ACC112 (cell line): ENCODE measurements at regions not wholly inside any gene's neighbourhood (a gene's known extent, or its start where the extent isn't known, plus 50 kb on each side); places are given as distances from the start of the nearest gene placed in this dataset.
"Not testable (repeated sequence)": the region's sequence is repeated elsewhere in the genome, so short reads cannot be mapped to it uniquely, and the experiment has no call there.

Source experiments
- H2AFZ ChIP-seq: fragments of 200-600 bp; sonication (generic); one replicate; pipeline ENCODE4 v1.6.0; 2017; ENCODE audit warnings: antibody characterized with exemption, low read length; ENCODE audit not compliant: unreplicated experiment
- H3K27ac ChIP-seq: fragments of 200-600 bp; sonication (generic); 2 replicates; pipeline ENCODE4 v1.5.1; 2014; ENCODE audit warnings: low read depth, mild to moderate bottlenecking, antibody characterized with exemption, low read length, moderate library complexity
- H3K27me3 ChIP-seq: fragments of 200-600 bp; sonication (generic); 2 replicates; pipeline ENCODE4 v1.6.1; 2014; ENCODE audit warnings: mild to moderate bottlenecking, antibody characterized with exemption, low read length, moderate library complexity, mixed read lengths; ENCODE audit not compliant: insufficient read depth
- H3K36me3 ChIP-seq: fragments of 200-600 bp; sonication (generic); 2 replicates; pipeline ENCODE4 v1.6.1; 2016; ENCODE audit warnings: mild to moderate bottlenecking, antibody characterized with exemption, low read length, moderate library complexity, mixed read lengths; ENCODE audit not compliant: insufficient read depth
- H3K4me1 ChIP-seq: fragments of 200-600 bp; sonication (generic); one replicate; pipeline ENCODE4 v1.6.1; 2016; ENCODE audit warnings: low read length, mixed read lengths; ENCODE audit not compliant: insufficient read depth, unreplicated experiment, control insufficient read depth
- H3K4me3 ChIP-seq: fragments of 200-600 bp; sonication (generic); 2 replicates; pipeline ENCODE4 v1.5.1; 2014; ENCODE audit warnings: mild to moderate bottlenecking, low read depth, low read length
- H3K79me2 ChIP-seq: fragments of 200-600 bp; sonication (generic); one replicate; pipeline ENCODE4 v1.6.0; 2016; ENCODE audit warnings: low read length; ENCODE audit not compliant: control insufficient read depth, unreplicated experiment, insufficient read depth

- H3K36me3 ChIP-seq, result no peaks in the 10 kb centered on the region
- H3K4me1 ChIP-seq, result peaks cover 6% of the 10 kb centered on the region
- H2AFZ ChIP-seq, result peak overlapping the region; percentile 66
- H3K27me3 ChIP-seq, result no peaks in the 10 kb centered on the region
- H3K4me3 ChIP-seq, result no peak overlapping the region; the same call in 1 of the 2 replicates
- H3K27ac ChIP-seq, result peak overlapping the region; percentile 62
- no peaks in the 10 kb centered on the region for H3K79me2 ChIP-seq
These were observed 54.8 kb upstream of the HMGB1 start for GRCh38 chr13:30520571-30520970.

GRCh38 chr13:30523211-30523610 is 57.5 kb upstream of the HMGB1 start:
- Histone ChIP-seq H3K27ac (no peak overlapping the region), H2AFZ (no peak overlapping the region), H3K4me3 (no peak overlapping the region), H3K27me3 (no peaks in the 10 kb centered on the region), H3K36me3 (no peaks in the 10 kb centered on the region), H3K79me2 (no peaks in the 10 kb centered on the region), H3K4me1 (peaks cover 6% of the 10 kb centered on the region)

- not testable (repeated sequence) for H3K36me3 ChIP-seq, H3K4me3 ChIP-seq, H3K4me1 ChIP-seq, H3K27ac ChIP-seq, H3K27me3 ChIP-seq, H2AFZ ChIP-seq, H3K79me2 ChIP-seq
These were observed 58.1 kb upstream of the HMGB1 start for GRCh38 chr13:30523817-30524216.

GRCh38 chr13:30525212-30525611 is 59.5 kb upstream of the HMGB1 start:
- H3K4me1 ChIP-seq, H2AFZ ChIP-seq, H3K4me3 ChIP-seq, H3K36me3 ChIP-seq, H3K79me2 ChIP-seq, H3K27me3 ChIP-seq, H3K27ac ChIP-seq: not testable (repeated sequence)

GRCh38 chr13:30526612-30527495 is 61.1 kb upstream of the HMGB1 start:
- no peak overlapping the region for H2AFZ ChIP-seq
- H3K4me1 ChIP-seq, result no peaks in the 10 kb centered on the region
- no peak overlapping the region for H3K4me3 ChIP-seq

GRCh38 chr13:30529085-30529834 is 63.5 kb upstream of the HMGB1 start:
- no peak overlapping the region for H3K27ac ChIP-seq

More at GRCh38 chr13:30526612-30527495, 61.1 kb upstream of the HMGB1 start:
- Histone ChIP-seq H3K36me3 (no peaks in the 10 kb centered on the region), H3K27ac (no peak overlapping the region), H3K27me3 (no peaks in the 10 kb centered on the region), H3K79me2 (no peaks in the 10 kb centered on the region)

GRCh38 chr13:30535046-30535445 is 69.3 kb upstream of the HMGB1 start:
- no peaks in the 10 kb centered on the region for H3K4me1 ChIP-seq
- no peak overlapping the region for H2AFZ ChIP-seq
- no peaks in the 10 kb centered on the region for H3K79me2 ChIP-seq
- no peak overlapping the region for H3K27ac ChIP-seq
- no peaks in the 10 kb centered on the region for H3K27me3 ChIP-seq
- no peak overlapping the region for H3K4me3 ChIP-seq
- H3K36me3 ChIP-seq, result no peaks in the 10 kb centered on the region

More at GRCh38 chr13:30529085-30529834, 63.5 kb upstream of the HMGB1 start:
- no peak overlapping the region for H3K4me3 ChIP-seq
- H3K27me3 ChIP-seq, result no peaks in the 10 kb centered on the region
- no peaks in the 10 kb centered on the region for H3K79me2 ChIP-seq
- no peak overlapping the region for H2AFZ ChIP-seq
- H3K4me1 ChIP-seq, result no peaks in the 10 kb centered on the region
- H3K36me3 ChIP-seq, result no peaks in the 10 kb centered on the region

- no peaks in the 10 kb centered on the region for H3K27me3 ChIP-seq
- H3K4me3 ChIP-seq, result no peak overlapping the region
- no peak overlapping the region for H2AFZ ChIP-seq
- H3K79me2 ChIP-seq, result no peaks in the 10 kb centered on the region
- H3K4me1 ChIP-seq, result no peaks in the 10 kb centered on the region
- no peak overlapping the region for H3K27ac ChIP-seq
- no peaks in the 10 kb centered on the region for H3K36me3 ChIP-seq
These were observed 72.4 kb upstream of the USPL1 start for GRCh38 chr13:30545320-30545719.

GRCh38 chr13:30548046-30548445 is 69.7 kb upstream of the USPL1 start:
- not testable (repeated sequence) for H2AFZ ChIP-seq, H3K79me2 ChIP-seq

GRCh38 chr13:30551189-30551588 is 66.5 kb upstream of the USPL1 start:
- Histone ChIP-seq H3K36me3 (no peaks in the 10 kb centered on the region), H3K27me3 (no peaks in the 10 kb centered on the region)

More at GRCh38 chr13:30548046-30548445, 69.7 kb upstream of the USPL1 start:
- not testable (repeated sequence) for H3K27ac ChIP-seq, H3K4me3 ChIP-seq, H3K36me3 ChIP-seq, H3K27me3 ChIP-seq, H3K4me1 ChIP-seq

GRCh38 chr13:30552567-30552966 is 65.2 kb upstream of the USPL1 start:
- Histone ChIP-seq H3K27me3 (no peaks in the 10 kb centered on the region), H3K4me3 (no peak overlapping the region), H3K79me2 (no peaks in the 10 kb centered on the region), H3K36me3 (no peaks in the 10 kb centered on the region), H3K27ac (no peak overlapping the region), H2AFZ (no peak overlapping the region), H3K4me1 (no peaks in the 10 kb centered on the region)

More at GRCh38 chr13:30551189-30551588, 66.5 kb upstream of the USPL1 start:
- H3K4me3 ChIP-seq, result no peak overlapping the region
- no peak overlapping the region for H3K27ac ChIP-seq
- no peaks in the 10 kb centered on the region for H3K4me1 ChIP-seq
- H2AFZ ChIP-seq, result no peak overlapping the region
- no peaks in the 10 kb centered on the region for H3K79me2 ChIP-seq
